GM13977 (cell line): ENCODE measurements at regions not wholly inside any gene's neighbourhood (a gene's known extent, or its start where the extent isn't known, plus 50 kb on each side); places are given as distances from the start of the nearest gene placed in this dataset.

Experiments used
- DNase-seq: peaks from one replicate; pipeline ENCODE4 v3.0.0; 2012; ENCODE audit warnings: low spot score
- in situ Hi-C: fragments of 300-500 bp; cut with MboI; formaldehyde crosslinking; loops from one replicate; pipeline ENCODE4 v1.12.0; 2022; ENCODE audit warnings: low sequenced_read_pairs, low pct_unique_long_range_greater_than_20kb, mixed read lengths, inconsistent platforms; ENCODE audit not compliant: unreplicated experiment
- TF ChIP-seq, protein P1 (sequence below): IDR thresholded peaks from 2 replicates; pipeline ENCODE4 v1.5.1; 2012; ENCODE audit warnings: mild to moderate bottlenecking, control low read depth; ENCODE audit not compliant: insufficient read depth; ENCODE audit errors: extremely low read depth, missing control alignments

DNA sequence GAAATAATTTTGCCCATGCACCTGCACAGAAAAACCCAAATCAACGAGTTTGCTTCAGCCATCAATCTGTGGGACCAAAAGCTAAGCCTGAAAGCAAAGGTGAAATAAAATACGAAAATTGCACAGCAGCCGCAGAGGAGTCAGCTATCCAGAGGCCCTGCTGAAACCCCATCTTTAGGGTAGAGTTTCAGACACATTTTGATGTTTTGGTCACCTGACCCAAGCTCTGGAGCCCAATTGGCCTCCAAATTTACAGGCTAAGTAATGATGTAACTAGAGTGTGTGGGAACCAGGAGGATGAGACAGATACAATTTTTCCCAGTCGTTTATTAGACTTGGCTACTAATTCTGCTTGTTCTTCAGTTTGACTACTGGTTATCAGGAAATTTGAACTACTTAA is 308.6 kb upstream of the ATP11B start:
- in situ Hi-C loops = no loop called here
- DNase-seq = no peak
- TF ChIP-seq, protein P1, sequence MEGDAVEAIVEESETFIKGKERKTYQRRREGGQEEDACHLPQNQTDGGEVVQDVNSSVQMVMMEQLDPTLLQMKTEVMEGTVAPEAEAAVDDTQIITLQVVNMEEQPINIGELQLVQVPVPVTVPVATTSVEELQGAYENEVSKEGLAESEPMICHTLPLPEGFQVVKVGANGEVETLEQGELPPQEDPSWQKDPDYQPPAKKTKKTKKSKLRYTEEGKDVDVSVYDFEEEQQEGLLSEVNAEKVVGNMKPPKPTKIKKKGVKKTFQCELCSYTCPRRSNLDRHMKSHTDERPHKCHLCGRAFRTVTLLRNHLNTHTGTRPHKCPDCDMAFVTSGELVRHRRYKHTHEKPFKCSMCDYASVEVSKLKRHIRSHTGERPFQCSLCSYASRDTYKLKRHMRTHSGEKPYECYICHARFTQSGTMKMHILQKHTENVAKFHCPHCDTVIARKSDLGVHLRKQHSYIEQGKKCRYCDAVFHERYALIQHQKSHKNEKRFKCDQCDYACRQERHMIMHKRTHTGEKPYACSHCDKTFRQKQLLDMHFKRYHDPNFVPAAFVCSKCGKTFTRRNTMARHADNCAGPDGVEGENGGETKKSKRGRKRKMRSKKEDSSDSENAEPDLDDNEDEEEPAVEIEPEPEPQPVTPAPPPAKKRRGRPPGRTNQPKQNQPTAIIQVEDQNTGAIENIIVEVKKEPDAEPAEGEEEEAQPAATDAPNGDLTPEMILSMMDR = no peak

DNA sequence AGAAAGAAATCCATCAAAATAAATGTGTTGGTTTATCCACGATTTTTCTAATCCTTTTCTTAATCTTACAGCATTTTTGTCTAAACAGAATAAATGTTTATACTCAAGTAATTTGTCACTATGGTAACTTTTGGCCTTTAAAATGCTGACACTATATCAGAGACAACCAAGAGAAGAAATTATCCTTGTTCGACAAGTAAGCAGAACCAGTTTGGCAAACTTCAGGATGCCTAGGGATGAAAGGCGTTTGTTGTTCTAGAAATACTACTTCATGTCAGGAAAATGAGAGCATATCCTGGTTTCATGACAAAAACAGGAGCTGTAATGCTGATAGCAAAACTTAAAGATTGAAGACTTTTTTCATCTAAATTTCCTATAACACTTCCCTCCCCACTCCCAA is 308.0 kb upstream of the ATP11B start:
- DNase-seq = no peak
- TF ChIP-seq, protein P1 = no peak
- in situ Hi-C loops = no loop called here

DNA sequence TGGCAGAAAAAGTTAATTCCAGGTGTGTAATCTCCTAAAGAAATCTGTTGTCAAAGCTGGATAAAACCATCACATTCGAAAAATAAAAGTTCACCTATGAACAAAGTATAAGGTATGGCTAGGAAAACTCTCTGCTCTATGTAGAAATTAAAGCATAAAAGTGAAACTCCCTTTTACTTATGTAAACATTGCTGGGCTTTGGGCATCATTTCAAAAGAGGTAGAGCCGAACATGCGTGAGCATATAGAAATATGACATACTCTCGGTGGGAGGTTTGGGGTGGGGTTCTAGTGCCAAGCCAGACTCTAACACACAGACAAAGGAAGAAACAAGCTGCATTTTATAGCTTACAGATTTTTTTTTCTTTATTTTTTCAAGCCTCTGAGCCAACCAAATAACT is 306.8 kb upstream of the ATP11B start:
- no peak for DNase-seq
- TF ChIP-seq, protein P1 = no peak
- in situ Hi-C loops = no loop called here

DNA sequence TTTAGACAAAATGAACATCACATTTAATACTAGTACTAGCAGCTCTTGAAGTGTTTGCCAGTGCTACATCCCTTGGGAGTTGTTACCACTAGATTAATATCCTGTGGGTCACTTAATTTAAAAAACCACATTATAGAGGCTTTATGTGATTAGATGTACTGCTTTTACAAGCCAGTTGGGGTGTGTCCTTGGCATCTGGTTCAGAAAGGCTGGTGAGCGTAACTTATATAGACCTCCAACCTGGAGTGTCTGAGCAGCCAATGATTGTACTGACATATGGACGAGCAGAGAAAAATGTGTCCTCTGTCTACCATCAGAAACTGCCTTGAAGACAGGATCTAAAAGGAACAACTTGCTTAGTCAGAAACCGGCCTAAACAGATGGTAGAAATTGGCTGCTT is 306.2 kb upstream of the ATP11B start:
- in situ Hi-C loops = no loop called here
- TF ChIP-seq, protein P1 = no peak

DNA sequence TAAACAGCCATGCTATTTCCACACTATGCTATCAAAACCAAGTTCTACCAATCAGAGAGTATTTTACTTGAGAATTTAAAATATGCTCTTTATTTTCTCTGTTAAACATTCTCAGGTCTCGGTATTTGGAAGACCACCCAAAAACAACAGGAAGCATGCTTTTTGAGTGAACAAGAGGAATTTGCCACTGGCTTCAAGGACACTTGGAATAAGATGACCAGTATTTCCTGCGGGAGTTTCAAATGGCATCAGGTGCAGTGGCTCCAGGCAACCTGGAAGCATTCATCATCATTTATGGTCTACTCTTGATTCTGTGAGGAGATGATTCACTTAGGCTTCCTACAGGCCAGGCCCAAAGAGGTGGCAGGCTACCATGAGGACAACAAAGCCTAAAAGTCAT is 305.7 kb upstream of the ATP11B start:
- TF ChIP-seq, protein P1 = no peak
- DNase-seq = no peak
- in situ Hi-C loops = no loop called here

More for the DNA sequence above, 306.2 kb upstream of the ATP11B start:
- DNase-seq = no peak

DNA sequence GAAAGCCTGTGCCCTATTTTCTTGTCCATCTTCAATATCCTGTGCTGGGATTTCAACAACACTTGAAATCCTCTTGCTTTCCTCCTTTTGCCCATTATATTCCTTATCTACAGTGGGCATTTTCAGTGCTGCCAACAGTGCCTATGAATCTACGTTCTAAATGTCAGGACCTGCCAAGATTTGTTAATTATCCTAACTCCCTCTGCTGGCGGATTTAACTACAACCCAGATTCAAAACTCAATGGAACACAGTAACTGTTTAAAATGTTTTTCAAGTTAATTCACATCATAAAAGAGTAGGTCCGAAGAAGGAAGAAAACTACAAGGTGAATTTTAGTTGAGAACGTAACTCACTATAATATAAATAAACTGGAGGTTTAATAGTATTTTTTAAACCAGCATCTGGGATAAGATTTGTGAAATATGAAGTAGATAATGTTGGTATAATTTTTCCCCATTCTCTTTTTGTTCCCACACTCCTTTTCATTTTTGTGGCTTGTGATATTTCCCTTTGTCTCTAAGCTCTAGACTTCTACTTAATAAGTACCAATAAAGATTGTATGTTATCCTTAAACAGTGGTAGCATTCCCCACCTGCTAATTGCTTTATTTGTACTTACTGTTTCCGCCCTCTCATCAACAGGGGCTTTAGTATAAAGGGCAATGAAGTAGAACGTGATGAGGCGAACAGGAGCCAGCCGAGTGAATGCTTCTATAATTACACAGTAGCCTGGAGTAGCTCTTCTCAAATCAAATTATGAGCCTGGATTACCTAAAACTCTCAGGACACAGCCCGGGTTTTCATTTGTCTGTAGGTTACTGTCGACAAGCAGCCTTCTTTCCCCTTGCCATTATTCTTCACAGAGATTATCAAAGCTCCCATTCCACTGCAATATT is 302.5 kb upstream of the ATP11B start:
- in situ Hi-C loops = no loop called here
- DNase-seq = no peak
- TF ChIP-seq, protein P1 = peak; percentile 42
